ENCODE measurements at regions not wholly inside any gene's neighbourhood (a gene's known extent, or its start where the extent isn't known, plus 50 kb on each side); places are given as distances from the start of the nearest gene placed in this dataset.

- no peak for TF ChIP-seq POLR2AphosphoS5 (IDR thresholded peaks at IDR 0.05)
- TF ChIP-seq EP300 (IDR thresholded peaks at IDR 0.05): no peak
- TF ChIP-seq POLR2A (IDR thresholded peaks at IDR 0.05): no peak
- TF ChIP-seq, protein P1, sequence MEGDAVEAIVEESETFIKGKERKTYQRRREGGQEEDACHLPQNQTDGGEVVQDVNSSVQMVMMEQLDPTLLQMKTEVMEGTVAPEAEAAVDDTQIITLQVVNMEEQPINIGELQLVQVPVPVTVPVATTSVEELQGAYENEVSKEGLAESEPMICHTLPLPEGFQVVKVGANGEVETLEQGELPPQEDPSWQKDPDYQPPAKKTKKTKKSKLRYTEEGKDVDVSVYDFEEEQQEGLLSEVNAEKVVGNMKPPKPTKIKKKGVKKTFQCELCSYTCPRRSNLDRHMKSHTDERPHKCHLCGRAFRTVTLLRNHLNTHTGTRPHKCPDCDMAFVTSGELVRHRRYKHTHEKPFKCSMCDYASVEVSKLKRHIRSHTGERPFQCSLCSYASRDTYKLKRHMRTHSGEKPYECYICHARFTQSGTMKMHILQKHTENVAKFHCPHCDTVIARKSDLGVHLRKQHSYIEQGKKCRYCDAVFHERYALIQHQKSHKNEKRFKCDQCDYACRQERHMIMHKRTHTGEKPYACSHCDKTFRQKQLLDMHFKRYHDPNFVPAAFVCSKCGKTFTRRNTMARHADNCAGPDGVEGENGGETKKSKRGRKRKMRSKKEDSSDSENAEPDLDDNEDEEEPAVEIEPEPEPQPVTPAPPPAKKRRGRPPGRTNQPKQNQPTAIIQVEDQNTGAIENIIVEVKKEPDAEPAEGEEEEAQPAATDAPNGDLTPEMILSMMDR (IDR thresholded peaks at IDR 0.05): no peak
- peaks cover 0 to 17% (median 0%) of the 10 kb centered on the region in 3 donors for H3K4me1 ChIP-seq
- no peak for ATAC-seq
- H3K4me3 ChIP-seq: no peak overlapping the region
- H3K36me3 ChIP-seq: no peaks in the 10 kb centered on the region
- no peaks in the 10 kb centered on the region for H3K27me3 ChIP-seq
- no peaks in the 10 kb centered on the region for H3K9me3 ChIP-seq
- H3K27ac ChIP-seq: no peak overlapping the region
Measured at GRCh38 chr7:68730964-68731363, 867.3 kb upstream of the AUTS2 start.

GRCh38 chr7:68733219-68734153, 864.8 kb upstream of the AUTS2 start:
- 8 to 41% methylated on average over 3 to 7 of the region's 8 CpGs for WGBS, 2 donors (ENCODE audit: low coverage in 1 of 2)
- peak; percentile 65 for ATAC-seq
- peak overlapping the region; percentile 56 to 75 (median 72) for H3K27ac ChIP-seq

DNA sequence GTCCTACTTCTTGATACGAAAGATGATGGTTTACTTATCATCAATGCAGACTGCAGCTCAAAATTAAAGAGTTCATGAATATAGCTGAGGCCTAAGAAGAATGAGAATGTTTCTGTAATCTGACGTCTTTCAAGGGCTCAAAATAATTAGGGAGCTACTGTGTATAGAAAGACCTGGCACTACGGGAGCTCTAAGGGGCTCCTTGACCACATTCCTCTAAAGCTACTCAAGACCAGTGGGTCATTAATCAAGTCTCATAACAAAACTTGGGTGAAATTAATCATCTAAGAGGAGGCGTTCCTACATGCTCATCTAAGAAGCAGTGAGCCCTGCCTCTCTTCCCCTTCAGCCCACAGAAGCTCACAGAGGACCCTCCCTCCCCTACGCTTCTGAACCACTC, 863.8 kb upstream of the AUTS2 start:
- Histone ChIP-seq H3K27me3 (no peaks in the 10 kb centered on the region), H3K4me3 (no peak overlapping the region), H3K36me3 (no peaks in the 10 kb centered on the region), H3K27ac (peak overlapping the region in 3 of 4 donors; percentile 53 to 75 (median 68)), H3K4me1 (peaks cover 0 to 17% (median 0%) of the 10 kb centered on the region in 3 donors), H3K9me3 (no peaks in the 10 kb centered on the region)
- WGBS, 2 donors (ENCODE audit: low coverage in 1 of 2): 82 to 88% methylated on average over 5 of the region's 5 CpGs
- ATAC-seq: no peak
- no peak for TF ChIP-seq EP300 (IDR thresholded peaks at IDR 0.05)
- TF ChIP-seq, protein P1 (IDR thresholded peaks at IDR 0.05): no peak
- no peak for TF ChIP-seq POLR2A (IDR thresholded peaks at IDR 0.05)
- no peak for TF ChIP-seq POLR2AphosphoS5 (IDR thresholded peaks at IDR 0.05)

More at GRCh38 chr7:68733219-68734153, 864.8 kb upstream of the AUTS2 start:
- H3K4me3 ChIP-seq: no peak overlapping the region
- TF ChIP-seq, protein P1 (IDR thresholded peaks at IDR 0.05): no peak
- TF ChIP-seq POLR2AphosphoS5 (IDR thresholded peaks at IDR 0.05): peak; percentile 46
- H3K27me3 ChIP-seq: no peaks in the 10 kb centered on the region
- H3K4me1 ChIP-seq: peaks cover 0 to 17% (median 0%) of the 10 kb centered on the region in 3 donors
- H3K9me3 ChIP-seq: no peaks in the 10 kb centered on the region
- H3K36me3 ChIP-seq: no peaks in the 10 kb centered on the region

- no peak overlapping the region for H3K27ac ChIP-seq
- no peak overlapping the region for H3K4me3 ChIP-seq
- no peak for TF ChIP-seq EP300 (IDR thresholded peaks at IDR 0.05)
- no peak for TF ChIP-seq POLR2AphosphoS5 (IDR thresholded peaks at IDR 0.05)
- TF ChIP-seq POLR2A (IDR thresholded peaks at IDR 0.05): no peak
- TF ChIP-seq, protein P1 (IDR thresholded peaks at IDR 0.05): no peak
- ATAC-seq: no peak
- H3K9me3 ChIP-seq: no peaks in the 10 kb centered on the region
- H3K4me1 ChIP-seq: peaks cover 0 to 2% (median 0%) of the 10 kb centered on the region in 3 donors
- 82 to 89% methylated on average over 5 of the region's 5 CpGs for WGBS, 2 donors (ENCODE audit: low coverage in 1 of 2)
- H3K36me3 ChIP-seq: no peaks in the 10 kb centered on the region
- H3K27me3 ChIP-seq: no peaks in the 10 kb centered on the region
Measured at GRCh38 chr7:68739306-68739705, 859.0 kb upstream of the AUTS2 start.

GRCh38 chr7:68744036-68744435, 854.2 kb upstream of the AUTS2 start:
- H3K4me3 ChIP-seq: no peak overlapping the region
- ATAC-seq: no peak
- TF ChIP-seq, protein P1 (IDR thresholded peaks at IDR 0.05): no peak
- no peaks in the 10 kb centered on the region for H3K4me1 ChIP-seq
- no peaks in the 10 kb centered on the region for H3K27me3 ChIP-seq
- WGBS, 2 donors (ENCODE audit: low coverage in 1 of 2): 89 to 93% methylated on average over 4 to 5 of the region's 5 CpGs
- H3K27ac ChIP-seq: no peak overlapping the region
- H3K36me3 ChIP-seq: no peaks in the 10 kb centered on the region
- no peaks in the 10 kb centered on the region for H3K9me3 ChIP-seq

All from gastroesophageal sphincter (tissue), 4 donors.